ENCODE measurements at regions not wholly inside any gene's neighbourhood (a gene's known extent, or its start where the extent isn't known, plus 50 kb on each side); places are given as distances from the start of the nearest gene placed in this dataset.

DNA sequence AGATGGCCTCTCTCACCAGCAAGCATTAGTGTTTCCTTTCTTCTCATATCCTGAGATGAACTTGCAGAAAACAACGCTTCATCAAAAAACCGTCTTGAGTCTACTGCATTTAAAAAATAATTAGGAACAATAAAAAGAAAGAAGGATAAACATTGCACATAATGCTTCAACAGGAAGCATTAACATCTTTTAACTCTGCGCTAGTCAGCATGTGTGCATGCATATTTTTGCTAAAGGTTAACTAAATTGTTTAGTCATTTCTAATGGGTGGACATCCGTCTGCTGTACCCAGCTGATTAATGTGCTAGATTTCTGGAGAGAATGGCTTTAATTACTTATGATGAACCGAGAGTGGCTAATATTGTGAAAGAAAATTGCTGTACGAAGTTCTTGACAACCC is 349.3 kb downstream of the SOX4 start:
- TF ChIP-seq, protein P1, sequence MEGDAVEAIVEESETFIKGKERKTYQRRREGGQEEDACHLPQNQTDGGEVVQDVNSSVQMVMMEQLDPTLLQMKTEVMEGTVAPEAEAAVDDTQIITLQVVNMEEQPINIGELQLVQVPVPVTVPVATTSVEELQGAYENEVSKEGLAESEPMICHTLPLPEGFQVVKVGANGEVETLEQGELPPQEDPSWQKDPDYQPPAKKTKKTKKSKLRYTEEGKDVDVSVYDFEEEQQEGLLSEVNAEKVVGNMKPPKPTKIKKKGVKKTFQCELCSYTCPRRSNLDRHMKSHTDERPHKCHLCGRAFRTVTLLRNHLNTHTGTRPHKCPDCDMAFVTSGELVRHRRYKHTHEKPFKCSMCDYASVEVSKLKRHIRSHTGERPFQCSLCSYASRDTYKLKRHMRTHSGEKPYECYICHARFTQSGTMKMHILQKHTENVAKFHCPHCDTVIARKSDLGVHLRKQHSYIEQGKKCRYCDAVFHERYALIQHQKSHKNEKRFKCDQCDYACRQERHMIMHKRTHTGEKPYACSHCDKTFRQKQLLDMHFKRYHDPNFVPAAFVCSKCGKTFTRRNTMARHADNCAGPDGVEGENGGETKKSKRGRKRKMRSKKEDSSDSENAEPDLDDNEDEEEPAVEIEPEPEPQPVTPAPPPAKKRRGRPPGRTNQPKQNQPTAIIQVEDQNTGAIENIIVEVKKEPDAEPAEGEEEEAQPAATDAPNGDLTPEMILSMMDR (conservative IDR thresholded peaks at IDR 0.05; ENCODE audit: low read depth, low read length) = no peak
- no peak for TF ChIP-seq RCOR1 (IDR thresholded peaks at IDR 0.05; ENCODE audit: insufficient replicate concordance, low read length)
- no peak for TF ChIP-seq POLR2A (IDR thresholded peaks at IDR 0.05; ENCODE audit: low read depth, low read length)
